ENCODE measurements at regions not wholly inside any gene's neighbourhood (a gene's known extent, or its start where the extent isn't known, plus 50 kb on each side); places are given as distances from the start of the nearest gene placed in this dataset.
"Not testable (repeated sequence)": the region's sequence is repeated elsewhere in the genome, so short reads cannot be mapped to it uniquely, and the experiment has no call there.

GRCh38 chr19:5245631-5246553, 94.7 kb downstream of the PTPRS start:
- no peak for DNase-seq
- no peaks in the 10 kb centered on the region; the same call in 1 of the 2 replicates for H3K27me3 Mint-ChIP-seq (ENCODE audit: insufficient read depth)
- peaks cover 20% of the 10 kb centered on the region for H3K36me3 Mint-ChIP-seq (ENCODE audit: low read depth)

DNA sequence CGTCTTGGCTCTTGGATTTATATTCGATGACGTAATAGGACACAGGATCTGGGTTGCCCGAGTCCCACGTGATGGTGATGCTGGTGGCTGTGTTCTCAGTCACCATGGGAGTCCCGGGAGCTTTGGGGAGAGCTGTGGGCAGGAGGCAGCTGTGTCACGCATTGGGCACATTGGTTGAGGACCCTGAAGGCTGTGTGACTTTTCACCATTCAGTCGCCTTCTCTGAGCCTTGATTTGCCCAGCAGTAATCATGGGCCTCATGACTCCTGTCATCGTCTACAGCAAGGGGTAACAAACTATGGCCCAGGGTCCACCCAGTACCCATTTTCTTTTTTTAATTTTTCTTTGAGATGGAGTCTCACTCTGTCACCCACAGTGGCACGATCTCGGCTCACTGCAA, 96.3 kb downstream of the PTPRS start:
- Mint-ChIP-seq H3K4me3 (no peak overlapping the region), H3K27me3 (ENCODE audit: insufficient read depth) (peaks cover 1% of the 10 kb centered on the region), H3K27ac (no peak overlapping the region), H3K4me1 (ENCODE audit: low read depth) (no peaks in the 10 kb centered on the region), H3K36me3 (ENCODE audit: low read depth) (peaks cover 16% of the 10 kb centered on the region), H3K9me3 (no peaks in the 10 kb centered on the region; the same call in 1 of the 2 replicates)
- TF ChIP-seq CTCF (IDR thresholded peaks at IDR 0.05): no peak
- DNase-seq: no peak

More at GRCh38 chr19:5245631-5246553, 94.7 kb downstream of the PTPRS start:
- Mint-ChIP-seq H3K4me1 (ENCODE audit: low read depth) (no peaks in the 10 kb centered on the region), H3K9me3 (no peaks in the 10 kb centered on the region), H3K4me3 (no peak overlapping the region), H3K27ac (no peak overlapping the region)
- TF ChIP-seq CTCF (IDR thresholded peaks at IDR 0.05): no peak

DNA sequence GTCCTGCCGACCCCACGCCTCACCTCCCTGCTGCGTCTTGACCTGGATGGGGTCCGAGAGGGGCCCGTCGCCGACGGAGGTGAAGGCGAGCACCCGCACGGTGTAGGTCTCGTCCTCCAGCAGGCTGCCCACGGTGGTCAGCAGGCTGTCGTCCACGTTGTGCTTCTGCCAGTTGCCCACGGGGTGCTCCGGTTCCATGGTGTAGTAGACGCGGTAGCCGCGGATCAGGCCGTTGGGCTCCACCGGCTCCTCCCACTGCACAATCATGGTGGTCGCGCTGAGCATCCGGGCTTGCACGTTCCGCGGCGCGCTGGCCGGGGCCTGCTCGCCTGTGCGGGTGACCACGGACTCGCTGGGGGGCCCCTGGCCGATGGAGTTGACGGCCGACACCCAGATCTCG, 96.7 kb downstream of the PTPRS start:
- Mint-ChIP-seq H3K4me3 (no peak overlapping the region), H3K36me3 (ENCODE audit: low read depth) (peaks cover 14% of the 10 kb centered on the region), H3K9me3 (no peaks in the 10 kb centered on the region; the same call in 1 of the 2 replicates), H3K27me3 (ENCODE audit: insufficient read depth) (peaks cover 2% of the 10 kb centered on the region), H3K27ac (no peak overlapping the region), H3K4me1 (ENCODE audit: low read depth) (no peaks in the 10 kb centered on the region)
- no peak for TF ChIP-seq CTCF (IDR thresholded peaks at IDR 0.05)
- DNase-seq: no peak

- not testable (repeated sequence) for H3K27ac Mint-ChIP-seq; H3K27me3 Mint-ChIP-seq (ENCODE audit: insufficient read depth); H3K36me3 Mint-ChIP-seq (ENCODE audit: low read depth); DNase-seq; H3K9me3 Mint-ChIP-seq; H3K4me3 Mint-ChIP-seq; H3K4me1 Mint-ChIP-seq (ENCODE audit: low read depth)
Measured at GRCh38 chr19:5241896-5242295, 98.7 kb downstream of the PTPRS start.

DNA sequence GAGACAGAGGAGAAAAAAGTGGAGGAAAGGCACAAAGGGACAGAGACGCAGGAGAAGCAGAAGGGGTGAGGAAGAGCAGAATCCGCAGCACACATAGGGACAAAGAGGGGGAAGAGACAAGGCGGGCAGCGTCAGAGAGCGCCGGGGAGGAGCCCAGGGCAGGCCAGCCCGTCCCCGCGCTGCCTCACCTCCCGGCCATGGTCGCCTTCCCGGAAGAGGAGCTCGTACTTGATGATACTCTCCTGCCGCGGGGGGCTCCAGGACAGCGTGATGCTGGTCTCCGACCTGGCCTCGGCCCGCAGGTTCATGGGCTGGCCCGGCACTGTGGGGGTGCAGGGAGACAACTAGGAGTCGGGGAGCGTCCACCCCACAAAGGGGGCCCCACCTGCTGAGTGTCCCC, 100.6 kb downstream of the PTPRS start:
- Mint-ChIP-seq H3K9me3 (no peaks in the 10 kb centered on the region; the same call in 1 of the 2 replicates), H3K27ac (no peak overlapping the region), H3K36me3 (ENCODE audit: low read depth) (peaks cover 14% of the 10 kb centered on the region), H3K4me1 (ENCODE audit: low read depth) (no peaks in the 10 kb centered on the region), H3K27me3 (ENCODE audit: insufficient read depth) (peaks cover 2% of the 10 kb centered on the region; the same call in 1 of the 2 replicates), H3K4me3 (no peak overlapping the region)
- no peak for TF ChIP-seq CTCF (IDR thresholded peaks at IDR 0.05)
- no peak for DNase-seq

DNA sequence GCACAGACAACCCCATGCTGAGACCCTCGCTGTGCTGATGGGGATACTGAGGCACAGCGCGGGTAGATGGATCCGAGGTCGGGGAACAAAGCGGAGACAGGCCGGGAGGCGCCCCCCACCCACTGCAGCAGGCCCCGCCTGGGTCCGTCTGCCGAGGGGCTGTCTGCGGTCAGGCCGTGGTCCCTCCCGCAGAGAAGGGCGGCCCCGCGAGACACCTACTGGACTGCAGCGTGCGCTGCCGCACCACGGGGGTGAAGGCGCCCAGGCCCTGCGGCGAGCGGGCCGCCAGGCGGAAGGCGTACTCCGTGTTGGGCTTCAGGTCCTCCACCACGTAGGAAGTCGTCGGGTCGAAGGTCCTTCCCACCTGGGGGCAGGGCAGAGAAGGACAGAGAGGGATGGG, 101.9 kb downstream of the PTPRS start:
- DNase-seq: no peak
- no peak for TF ChIP-seq CTCF (IDR thresholded peaks at IDR 0.05)
- H3K27me3 Mint-ChIP-seq (ENCODE audit: insufficient read depth): peaks cover 2% of the 10 kb centered on the region; the same call in 1 of the 2 replicates
- no peak overlapping the region for H3K27ac Mint-ChIP-seq
- H3K36me3 Mint-ChIP-seq (ENCODE audit: low read depth): peaks cover 10% of the 10 kb centered on the region; the same call in 1 of the 2 replicates
- no peaks in the 10 kb centered on the region; the same call in 1 of the 2 replicates for H3K9me3 Mint-ChIP-seq
- no peaks in the 10 kb centered on the region for H3K4me1 Mint-ChIP-seq (ENCODE audit: low read depth)
- H3K4me3 Mint-ChIP-seq: no peak overlapping the region
